ENCODE measurements at regions not wholly inside any gene's neighbourhood (a gene's known extent, or its start where the extent isn't known, plus 50 kb on each side); places are given as distances from the start of the nearest gene placed in this dataset.

- TF ChIP-seq, protein P1, sequence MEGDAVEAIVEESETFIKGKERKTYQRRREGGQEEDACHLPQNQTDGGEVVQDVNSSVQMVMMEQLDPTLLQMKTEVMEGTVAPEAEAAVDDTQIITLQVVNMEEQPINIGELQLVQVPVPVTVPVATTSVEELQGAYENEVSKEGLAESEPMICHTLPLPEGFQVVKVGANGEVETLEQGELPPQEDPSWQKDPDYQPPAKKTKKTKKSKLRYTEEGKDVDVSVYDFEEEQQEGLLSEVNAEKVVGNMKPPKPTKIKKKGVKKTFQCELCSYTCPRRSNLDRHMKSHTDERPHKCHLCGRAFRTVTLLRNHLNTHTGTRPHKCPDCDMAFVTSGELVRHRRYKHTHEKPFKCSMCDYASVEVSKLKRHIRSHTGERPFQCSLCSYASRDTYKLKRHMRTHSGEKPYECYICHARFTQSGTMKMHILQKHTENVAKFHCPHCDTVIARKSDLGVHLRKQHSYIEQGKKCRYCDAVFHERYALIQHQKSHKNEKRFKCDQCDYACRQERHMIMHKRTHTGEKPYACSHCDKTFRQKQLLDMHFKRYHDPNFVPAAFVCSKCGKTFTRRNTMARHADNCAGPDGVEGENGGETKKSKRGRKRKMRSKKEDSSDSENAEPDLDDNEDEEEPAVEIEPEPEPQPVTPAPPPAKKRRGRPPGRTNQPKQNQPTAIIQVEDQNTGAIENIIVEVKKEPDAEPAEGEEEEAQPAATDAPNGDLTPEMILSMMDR (IDR thresholded peaks at IDR 0.05): no peak
- no peak for TF ChIP-seq POLR2A (IDR thresholded peaks at IDR 0.05)
Measured at GRCh38 chr10:3290550-3290949, 118.0 kb upstream of the PITRM1 start.

Measured in heart left ventricle (tissue), 13 donors.